NCI-H1694 (cell line): ENCODE measurements at regions not wholly inside any gene's neighbourhood (a gene's known extent, or its start where the extent isn't known, plus 50 kb on each side); places are given as distances from the start of the nearest gene placed in this dataset.
"Not testable (repeated sequence)": the region's sequence is repeated elsewhere in the genome, so short reads cannot be mapped to it uniquely, and the experiment has no call there.

Experiments
- DNase-seq: peaks from one replicate; lab custom pipeline; 2025; lab: John Stamatoyannopoulos, UW

DNA sequence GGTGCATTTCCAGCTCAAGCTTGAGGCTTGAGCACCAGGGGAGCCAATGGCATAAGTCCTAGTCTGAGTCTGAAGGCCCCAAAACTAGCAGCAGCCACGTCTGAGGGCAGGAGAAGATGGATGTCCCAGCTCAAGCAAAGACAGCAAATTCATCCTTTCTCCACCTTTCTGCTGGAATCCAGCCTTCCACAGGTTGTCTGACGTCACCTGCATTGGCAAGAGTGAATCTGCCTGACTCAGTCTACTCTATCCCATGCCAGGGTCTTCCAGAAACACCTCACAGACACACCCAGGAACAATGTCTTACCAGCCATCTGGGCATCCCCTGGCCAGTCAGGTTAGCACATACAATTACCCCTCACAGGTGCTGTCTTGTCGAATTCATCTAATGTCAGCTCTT, 76.2 kb upstream of the SOX11 start:
- no peak for DNase-seq

GRCh38 chr2:5617358-5617757, 74.8 kb upstream of the SOX11 start:
- DNase-seq = no peak

DNA sequence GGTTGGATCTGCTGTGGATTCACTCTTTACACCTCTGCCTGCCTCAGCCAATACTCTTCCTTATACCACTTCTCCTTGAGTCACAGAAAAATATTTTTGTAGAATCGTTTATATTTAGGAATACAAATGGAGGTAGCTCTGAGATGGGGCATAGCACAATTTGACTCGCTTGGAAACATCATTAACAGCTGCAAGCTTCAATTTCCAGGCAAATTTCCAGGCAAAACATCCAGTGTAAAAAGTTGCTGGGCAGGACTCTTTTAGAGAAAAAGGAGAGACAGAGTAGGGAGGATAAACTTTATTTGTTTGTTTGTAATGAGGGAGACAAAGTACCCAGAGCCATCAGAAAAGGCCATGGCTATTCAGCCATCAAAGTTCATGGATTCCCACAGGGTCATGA, 74.4 kb upstream of the SOX11 start:
- no peak for DNase-seq

DNA sequence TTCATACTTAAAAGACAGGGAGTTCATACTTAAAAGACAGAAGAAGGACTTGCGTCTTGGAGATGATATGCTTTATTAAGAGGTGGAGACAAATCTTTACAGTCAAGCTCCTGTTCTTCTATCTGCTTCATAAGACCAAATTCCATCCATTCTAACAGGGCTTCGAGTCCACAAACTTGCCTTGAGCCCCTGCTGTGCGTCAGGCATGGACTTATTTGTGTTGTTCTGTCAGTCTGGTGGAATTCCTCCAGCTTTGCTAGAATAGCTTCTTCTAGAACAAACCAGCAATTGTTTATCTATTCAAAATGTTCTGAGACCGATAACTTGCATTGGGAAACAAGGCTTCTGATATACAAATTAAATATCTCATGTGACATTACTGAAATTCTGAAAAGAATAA, 73.9 kb upstream of the SOX11 start:
- no peak for DNase-seq

GRCh38 chr2:5625556-5626065, 66.6 kb upstream of the SOX11 start:
- DNase-seq = not testable (repeated sequence)

GRCh38 chr2:5628484-5628883, 63.7 kb upstream of the SOX11 start:
- not testable (repeated sequence) for DNase-seq

DNA sequence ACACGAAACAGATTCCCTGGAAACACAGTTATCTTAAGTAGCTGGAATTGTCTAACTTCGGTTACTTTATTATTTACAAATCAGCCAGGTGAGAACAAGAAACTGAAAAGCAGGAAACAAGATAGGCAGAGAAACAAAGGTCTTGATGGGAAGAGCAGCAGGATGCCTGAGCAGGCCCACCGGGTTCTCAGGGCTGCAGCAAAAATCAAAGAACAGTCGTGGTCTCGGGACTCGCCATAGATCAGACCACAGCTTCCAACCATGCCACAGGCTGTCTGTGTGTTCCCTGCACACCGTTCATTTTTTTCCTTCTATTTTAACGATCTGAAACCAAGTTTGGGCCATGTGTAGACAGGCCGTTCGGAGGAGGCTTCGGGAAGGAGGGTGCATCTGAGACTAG, 62.7 kb upstream of the SOX11 start:
- not testable (repeated sequence) for DNase-seq

- not testable (repeated sequence) for DNase-seq
Observed at GRCh38 chr2:5637051-5637450, 55.1 kb upstream of the SOX11 start.
